GM21390 (cell line): ENCODE measurements at regions not wholly inside any gene's neighbourhood (a gene's known extent, or its start where the extent isn't known, plus 50 kb on each side); places are given as distances from the start of the nearest gene placed in this dataset.

ENCODE experiments used
- ATAC-seq: cut with Tn5 transposase; IDR thresholded peaks from one replicate; pipeline ENCODE4 v1.9.1; 2021; ENCODE audit not compliant: unreplicated experiment

DNA sequence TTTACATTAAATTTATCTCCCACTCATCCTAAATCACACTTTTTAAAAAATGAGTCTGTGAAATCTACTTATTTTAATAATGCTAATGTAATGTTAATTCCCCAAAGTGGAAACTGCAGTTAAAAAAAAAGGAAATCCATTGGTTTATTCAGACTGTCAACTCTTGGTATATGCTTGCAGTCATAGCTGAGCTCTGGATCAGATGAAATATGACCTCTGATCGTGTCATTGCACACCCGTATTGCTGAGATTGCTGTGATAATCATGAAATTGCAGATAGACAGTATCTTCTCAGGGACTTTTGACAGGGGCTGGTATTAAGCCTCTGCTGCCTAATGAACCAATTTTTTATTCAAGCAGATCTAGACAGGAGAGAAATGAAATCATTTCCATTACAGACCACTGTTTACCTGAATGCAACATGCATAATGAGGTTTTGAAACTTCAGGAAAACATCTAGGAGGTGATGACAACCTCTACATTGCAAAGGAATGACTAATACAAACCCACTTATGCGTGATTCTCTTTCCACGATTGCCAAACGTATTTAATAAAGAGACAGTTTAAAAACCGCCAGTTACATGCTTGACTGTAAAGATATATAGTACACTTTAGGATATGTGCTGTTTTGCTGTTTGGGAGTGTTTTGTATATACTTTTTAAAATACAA is 138.3 kb upstream of the PUDP start:
- ATAC-seq: no peak

DNA sequence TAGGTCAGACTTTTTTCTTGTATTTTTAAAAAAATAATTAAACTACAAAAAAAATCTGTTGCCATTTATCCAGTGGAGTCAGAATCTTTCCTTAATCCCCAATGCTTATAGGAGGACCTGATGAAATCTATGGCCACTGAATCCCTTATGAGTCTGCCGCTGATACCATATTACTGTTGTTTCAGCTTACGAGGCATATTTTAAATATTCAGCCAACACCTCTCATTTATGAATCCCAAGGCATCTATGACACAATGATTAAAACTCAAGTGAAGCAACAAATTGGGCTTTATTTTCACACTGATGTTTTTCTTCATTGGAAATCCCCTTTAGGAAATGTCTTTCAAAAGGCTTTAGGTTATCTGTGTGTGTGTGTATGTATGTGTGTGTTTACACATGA is 137.8 kb upstream of the PUDP start:
- no peak for ATAC-seq

DNA sequence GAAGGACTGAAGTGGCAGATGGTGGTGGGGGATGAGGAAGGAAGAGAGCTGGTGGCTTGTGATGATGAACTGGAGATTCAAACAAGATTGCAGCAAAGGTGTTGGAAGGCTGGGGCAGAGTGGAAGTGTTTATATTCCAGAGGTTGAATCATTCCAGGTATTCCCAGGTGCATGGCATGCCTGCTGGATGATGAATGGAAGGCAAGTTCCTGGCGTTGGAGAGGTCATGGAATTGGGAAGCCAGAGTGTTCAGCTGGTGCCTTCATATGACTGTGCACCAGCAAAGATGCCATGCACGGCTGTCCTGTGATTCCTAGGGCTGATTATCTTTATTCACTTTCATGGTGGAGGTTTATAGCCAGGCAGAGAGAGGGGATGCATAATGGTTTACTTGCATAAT is 135.8 kb upstream of the PUDP start:
- ATAC-seq: no peak

DNA sequence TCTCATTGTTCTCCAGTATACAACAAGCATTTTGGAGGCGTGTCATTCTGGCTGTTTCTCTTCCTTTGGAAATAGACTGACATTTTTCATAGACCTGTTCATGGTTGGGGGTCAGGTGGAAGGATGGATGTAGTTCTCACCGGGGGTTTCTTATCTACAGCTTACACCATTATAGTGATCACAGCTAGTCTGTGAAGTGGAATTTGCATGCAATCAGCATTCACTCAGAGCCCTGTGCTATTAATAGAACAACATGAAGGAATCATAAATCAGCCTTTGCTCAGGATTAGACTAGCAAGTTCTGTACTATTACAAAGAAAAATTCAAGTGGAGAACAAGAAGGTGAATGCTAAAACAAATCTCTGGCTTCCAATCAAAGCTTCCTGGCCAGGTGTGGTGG is 132.6 kb upstream of the PUDP start:
- no peak for ATAC-seq

DNA sequence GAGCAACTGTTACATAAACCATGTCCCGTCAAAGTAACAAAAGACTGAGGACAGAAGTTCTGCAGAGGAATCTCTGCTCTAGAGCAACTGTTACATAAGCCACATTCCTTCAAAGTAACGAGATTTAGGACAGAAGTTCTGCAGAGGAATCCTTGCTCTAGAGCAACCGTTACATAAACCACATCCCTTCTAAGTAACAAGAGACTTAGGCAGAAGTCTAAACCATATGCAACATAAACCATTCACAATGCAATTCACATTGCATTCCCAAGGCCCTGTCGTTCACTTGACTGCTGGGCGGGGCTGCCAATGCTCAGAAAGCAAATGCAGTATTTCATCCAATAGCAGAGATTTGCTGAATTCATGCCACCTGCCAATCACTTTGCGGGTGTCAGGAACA is 124.4 kb upstream of the PUDP start:
- no peak for ATAC-seq

DNA sequence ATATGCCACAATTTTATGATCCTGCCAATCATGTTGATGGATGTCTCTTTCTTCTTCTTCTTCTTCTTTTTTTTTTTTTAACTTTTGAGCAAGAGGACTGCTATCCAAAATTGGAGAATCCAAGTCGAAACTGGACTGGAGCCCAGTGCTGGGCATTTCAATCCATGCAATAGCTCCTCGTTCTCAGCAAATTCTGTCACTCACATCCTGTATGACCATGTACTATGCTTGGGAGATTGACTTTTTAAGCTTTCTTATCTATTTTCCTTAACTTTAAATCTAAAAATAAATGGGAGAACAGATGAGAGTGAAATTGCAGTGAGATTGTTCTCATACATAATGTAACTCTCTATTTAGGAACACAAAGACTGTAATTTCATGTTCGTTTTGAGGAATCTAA is 123.0 kb upstream of the PUDP start:
- ATAC-seq: no peak

DNA sequence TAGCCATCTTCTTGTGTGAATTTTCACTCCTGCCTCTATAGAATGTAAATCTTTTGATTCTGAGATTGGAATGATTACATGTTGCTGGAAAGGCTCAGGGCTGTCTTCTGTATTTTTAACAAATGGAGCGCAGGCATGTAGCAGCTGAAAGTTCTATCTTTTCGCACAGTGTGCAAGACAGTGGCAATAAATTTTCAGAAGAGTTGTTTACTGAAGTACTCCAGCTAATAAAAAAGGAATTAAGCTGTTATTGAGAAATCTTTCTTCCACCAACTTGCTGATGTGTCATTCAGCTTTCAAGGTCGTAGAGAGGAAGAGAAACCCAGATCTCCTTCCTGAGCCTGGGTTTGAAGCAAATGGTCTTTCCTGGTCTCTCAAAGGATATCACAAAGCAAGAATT is 122.0 kb upstream of the PUDP start:
- no peak for ATAC-seq

DNA sequence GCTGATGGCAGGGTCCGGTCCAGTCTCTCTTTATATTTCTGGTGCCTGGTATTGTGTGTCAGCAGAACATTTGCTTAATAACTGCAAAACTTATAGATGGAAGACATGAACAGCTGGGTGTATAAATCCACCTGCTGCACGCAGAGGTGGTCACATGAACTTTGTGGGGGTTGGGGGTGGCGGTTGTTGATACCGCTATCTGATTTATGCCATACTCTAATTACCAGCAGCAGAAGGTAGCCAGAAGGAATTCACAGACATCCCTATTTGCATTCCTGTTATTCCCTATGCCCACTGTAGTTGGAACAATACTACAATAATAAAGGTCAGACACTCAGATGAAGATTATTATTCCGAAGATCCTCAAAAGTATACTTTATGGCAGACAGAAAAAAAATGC is 121.6 kb upstream of the PUDP start:
- ATAC-seq: no peak

DNA sequence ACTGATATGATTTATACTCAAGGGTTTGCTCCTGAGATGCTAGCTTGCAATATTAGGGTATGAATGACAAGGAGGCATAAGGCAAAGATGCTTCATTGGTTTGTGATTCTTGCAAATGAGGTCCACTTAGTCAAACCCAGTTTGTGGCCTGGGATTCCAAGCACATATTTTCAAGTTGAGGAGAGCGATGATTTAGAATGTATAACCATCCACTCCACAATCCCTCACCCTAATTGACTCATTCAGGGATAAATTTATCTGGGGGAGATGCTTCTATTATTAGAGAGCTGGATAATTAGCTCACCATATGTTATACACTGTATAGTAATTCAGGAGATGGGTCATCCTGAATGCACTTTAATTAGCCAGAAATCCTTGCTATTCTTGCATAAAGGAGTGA is 118.3 kb upstream of the PUDP start:
- ATAC-seq: no peak

DNA sequence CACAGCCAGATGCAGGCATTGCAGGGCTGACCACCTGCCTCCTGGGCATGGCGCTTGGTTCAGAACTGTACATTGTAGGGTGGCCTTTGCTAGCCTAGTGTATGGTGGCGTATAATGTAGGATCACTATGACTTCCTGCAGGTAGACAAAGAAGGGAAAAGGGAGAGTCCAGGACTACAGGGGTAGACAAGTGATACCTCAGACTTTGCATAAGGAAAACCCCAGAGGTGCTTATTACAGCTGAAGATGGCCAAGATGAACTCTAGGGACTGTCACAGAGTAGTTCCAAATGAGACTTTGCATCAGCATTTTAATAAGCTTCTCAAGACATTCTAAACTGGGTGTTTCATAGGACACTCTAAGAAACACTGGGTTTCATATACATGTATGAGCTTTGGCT is 116.4 kb upstream of the PUDP start:
- ATAC-seq: peak; percentile 46

DNA sequence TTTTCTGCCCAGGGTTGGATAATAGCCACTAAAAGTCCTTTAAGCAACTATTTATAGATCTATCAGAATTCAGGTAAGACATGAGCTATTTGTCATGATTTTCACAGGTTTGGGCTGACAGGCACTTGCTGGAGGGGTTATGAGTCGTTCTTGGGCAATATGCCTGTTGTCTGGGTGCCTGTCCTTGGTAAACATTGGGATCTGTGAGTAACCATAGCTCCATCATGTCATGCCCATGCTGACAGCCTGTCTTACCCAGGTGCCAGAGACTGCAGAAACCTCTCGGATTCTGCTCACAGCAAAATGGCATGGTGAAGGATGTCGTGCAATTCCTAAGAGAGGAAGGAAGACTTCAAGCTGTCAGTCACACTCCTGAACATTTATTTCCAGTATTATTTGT is 116.0 kb upstream of the PUDP start:
- no peak for ATAC-seq

DNA sequence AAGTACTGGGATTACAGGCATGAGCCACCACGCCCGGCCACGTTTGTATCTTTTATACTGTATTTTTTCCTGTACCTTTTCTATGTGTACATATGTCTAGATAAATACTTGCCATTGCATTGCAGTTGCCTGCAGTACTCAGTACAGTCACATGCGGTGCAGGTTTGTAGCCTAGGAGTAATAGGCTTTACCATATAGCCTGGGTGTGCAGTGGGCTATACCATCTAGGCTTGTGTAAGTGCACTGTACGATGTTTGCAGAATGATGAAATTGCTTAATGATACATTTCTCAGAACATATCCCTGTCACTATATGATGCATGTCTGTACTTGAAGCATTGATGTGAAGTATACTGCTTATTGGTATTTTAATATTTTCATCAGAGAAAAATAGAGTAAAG is 115.4 kb upstream of the PUDP start:
- no peak for ATAC-seq

DNA sequence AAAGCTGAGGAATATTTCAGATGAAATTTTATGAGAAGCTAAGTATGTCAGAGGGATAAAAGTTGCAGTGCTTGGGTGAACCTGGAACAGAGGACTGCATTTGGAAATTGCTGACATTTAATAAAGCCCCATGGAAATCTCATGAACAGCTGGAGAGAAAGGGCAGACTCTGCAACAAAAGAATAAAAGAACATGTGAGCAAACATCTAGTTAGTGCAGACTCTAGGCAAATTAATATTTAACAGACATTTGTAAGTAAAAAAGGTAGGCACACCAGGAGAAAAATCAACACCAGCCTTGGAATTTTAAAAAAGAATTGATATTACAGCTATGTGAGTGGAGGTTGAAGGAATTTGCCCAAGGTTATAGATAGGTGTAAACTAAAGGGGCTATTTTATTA is 114.6 kb upstream of the PUDP start:
- ATAC-seq: no peak

DNA sequence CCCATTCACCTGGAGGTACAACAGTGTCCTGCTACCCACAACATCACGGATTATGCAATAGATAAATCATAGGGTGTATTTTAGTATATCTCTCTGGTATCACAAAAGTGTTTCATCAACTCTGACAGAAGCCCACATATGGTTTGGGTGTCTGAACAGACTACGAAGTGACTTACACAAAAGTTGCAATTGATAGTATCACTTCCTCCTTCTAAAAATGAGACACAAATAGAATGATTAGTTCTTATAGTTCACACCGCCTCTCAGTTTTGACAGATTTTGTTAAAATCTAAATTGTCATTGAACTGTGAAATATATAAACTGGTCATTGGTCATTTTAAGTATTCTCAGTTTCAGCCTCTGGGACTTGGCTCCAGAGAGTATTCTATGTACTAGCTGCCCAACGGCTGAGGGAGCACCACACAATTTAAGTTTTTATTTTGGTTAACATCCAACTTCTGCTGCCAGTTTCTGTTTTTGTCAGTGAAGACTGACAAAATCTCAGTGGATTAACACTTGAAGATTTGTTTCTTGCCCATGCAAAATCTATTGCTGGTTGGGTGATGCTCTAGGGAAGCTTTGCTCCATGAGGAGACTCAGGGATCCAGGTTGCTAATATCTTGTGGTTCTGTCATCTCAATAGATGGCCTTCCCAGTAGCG is 113.8 kb upstream of the PUDP start:
- ATAC-seq: peak; percentile 91

DNA sequence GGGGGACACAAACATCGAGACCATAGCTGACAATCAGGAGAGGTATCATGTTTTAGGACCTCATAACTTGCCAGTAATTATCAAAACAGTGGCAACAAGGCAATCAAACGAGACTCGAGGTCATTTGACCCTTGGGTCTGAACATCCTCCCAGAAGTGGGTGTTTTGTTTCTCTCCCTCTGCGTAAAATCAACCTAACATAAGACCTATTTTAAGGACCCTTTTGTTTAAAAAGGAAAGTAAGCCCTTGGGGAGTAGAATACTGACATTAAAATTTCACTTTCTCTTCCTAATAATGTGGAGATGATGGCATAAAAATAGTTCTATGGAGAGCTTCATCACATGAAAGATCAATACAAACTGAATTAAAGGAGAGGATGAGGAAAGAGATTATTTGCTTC is 106.2 kb upstream of the PUDP start:
- no peak for ATAC-seq

DNA sequence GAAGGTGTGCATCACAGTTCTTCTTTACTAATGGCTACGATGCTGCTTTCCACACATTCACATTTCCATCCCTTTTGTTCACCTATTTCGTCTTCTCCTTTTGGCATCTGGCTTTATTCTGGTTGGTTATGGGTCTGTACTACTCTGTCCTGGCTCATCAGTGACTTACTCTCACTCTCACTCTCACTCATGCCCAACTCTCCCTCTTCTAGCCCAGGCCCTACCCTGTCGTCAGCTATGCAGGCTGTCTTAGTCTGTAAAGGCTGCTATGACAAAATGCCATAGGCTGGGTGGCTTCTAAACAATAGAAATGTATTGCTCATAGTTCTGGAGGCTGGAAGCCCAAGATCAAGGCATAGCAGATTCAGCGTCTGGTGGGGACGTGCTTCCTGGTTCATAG is 105.6 kb upstream of the PUDP start:
- ATAC-seq: no peak

DNA sequence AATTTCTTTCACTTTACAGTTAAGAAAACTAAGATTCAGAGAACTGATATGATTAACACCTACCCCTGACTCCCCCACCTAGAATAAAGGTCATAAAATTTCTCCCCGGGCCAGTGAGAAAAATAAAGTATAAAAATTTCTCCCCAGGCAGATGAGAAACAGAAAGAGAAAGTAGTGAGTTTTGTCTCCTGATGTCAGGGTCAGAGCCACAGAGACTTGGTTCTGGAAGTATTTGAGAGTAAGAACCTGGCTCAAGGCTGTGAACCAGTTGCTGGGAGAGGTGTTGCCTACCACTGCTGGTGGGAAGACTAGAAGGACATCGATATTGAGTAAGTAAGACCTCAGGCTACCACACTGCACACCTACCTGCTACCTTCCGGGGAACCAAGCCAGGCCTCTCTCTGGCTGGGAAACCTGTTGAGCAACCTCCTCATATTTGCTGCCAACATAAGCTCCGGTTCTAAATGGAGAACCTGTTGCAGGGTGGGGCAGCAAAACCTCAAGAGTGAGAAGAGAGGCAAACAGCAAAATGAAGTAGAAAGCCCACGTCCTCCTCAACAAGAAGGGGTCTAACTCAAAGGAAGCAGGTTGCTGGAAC is 104.2 kb upstream of the PUDP start:
- ATAC-seq: peak; percentile 72

DNA sequence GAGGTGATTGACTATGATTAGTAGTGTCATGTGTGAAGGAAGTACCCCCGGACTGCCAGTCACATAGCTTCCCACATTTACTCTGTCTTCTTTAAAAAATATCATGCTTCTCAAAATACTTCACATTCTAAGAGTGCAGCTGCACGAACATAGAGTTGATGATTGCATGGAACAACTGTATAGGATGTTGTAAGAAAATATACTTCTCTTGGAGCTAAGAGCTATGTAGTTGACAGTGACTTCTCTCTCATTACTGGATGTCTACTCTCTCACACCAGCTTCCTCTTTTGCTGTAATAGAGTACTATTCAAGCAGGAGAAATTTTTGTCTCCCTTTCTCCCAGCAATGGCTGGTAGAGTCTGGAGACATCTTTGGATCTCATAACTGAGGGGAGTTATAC is 99.4 kb upstream of the PUDP start:
- ATAC-seq: no peak

DNA sequence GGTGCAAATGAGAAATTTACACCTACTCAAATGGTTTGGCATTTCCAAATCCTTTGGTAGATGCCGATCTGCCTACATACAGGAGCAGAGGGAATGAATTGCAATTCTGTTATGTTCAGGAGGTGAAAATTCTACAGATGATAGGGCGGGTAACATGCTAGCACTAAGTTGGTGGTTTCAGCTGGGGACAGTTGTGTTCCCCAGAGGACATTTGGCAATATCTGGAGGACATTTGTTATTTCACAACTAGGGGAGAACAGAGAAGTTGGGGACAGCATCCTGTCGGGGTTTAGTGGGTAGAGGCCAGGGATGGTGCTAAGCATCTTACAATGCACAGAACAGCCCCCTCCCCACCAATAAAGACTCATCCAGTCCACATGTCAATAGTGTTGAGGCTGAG is 96.5 kb upstream of the PUDP start:
- no peak for ATAC-seq

DNA sequence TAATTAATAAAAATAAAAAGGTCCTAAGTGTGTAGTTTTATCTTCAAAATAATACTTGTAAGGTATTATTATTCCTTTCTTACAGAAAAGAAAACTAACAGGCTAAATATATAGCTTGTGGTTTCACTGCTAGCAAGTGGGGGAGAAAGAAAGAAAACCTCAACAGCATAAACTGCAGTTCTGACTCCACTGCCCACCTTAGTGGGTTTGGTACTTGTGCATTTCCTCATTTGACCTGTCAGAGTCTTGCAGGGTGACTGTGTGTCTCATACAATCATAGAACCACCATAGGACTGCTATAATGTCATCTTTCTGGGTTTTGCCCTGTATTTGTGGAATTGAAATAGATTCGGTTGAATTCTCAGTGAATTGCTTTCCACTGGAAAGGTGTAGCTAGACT is 94.7 kb upstream of the PUDP start:
- peak; percentile 98 for ATAC-seq

DNA sequence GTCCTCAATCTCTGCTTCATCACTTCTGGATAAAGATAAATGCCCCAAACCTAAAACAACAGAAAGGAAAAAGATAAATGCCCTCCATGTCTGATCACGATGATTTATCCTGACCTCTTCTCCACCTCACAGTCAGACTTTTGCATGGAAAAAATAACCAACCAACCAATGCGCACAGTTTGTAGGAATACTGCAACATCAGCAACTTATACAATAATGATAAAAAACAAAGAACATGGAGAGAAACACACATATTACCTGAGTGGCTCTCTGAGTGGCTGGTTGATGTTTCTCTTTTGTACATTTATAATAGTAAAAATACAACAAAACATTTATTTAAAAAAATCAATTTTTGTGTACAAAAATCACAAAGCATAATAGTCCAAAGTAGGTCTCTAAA is 93.0 kb upstream of the PUDP start:
- no peak for ATAC-seq

DNA sequence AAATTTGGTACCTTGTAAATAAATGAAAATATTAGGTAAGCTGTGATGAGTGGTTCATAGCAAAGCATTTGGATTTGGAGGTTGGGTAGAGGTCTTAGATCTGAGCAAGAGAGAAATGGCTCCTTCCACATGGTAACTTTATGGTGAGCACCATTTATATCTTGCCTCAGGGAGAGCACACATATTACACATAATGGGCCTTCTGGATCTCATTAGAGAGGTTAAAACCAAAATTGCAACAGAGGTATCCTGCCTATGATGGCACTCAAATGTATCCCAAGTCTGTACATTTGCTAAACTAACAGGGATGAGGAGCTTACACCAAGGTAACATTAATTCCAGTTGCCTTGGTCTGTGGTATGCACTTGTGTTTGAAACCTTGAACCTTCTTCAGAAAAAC is 87.1 kb upstream of the PUDP start:
- ATAC-seq: no peak
